ENCODE measurements at regions not wholly inside any gene's neighbourhood (a gene's known extent, or its start where the extent isn't known, plus 50 kb on each side); places are given as distances from the start of the nearest gene placed in this dataset.

GRCh38 chr5:66507106-66507505 lies 89.1 kb upstream of the MAST4 start:
- Histone ChIP-seq H3K27ac (no peak overlapping the region), H3K27me3 (no peaks in the 10 kb centered on the region), H3K36me3 (no peaks in the 10 kb centered on the region), H3K4me1 (ENCODE audit: insufficient read depth) (no peaks in the 10 kb centered on the region), H3K9me3 (no peaks in the 10 kb centered on the region), H3K4me3 (no peak overlapping the region)
- no peak for DNase-seq
- TF ChIP-seq POLR2A (IDR thresholded peaks at IDR 0.05) (no peak), CTCF (IDR thresholded peaks at IDR 0.05) (no peak), EP300 (IDR thresholded peaks at IDR 0.05) (no peak)
- 88 to 95% (median 94%) methylated on average over 2 of the region's 2 CpGs for WGBS, 3 donors
- intact Hi-C loops (cut with DNase I) = no loop called here

- WGBS, 3 donors = 93 to 98% (median 94%) methylated on average over 4 of the region's 4 CpGs
- intact Hi-C loops (cut with DNase I) = no loop called here
- no peak for DNase-seq
- H3K4me3 ChIP-seq = no peak overlapping the region
- no peaks in the 10 kb centered on the region for H3K27me3 ChIP-seq
- TF ChIP-seq CTCF (IDR thresholded peaks at IDR 0.05) (no peak), POLR2A (IDR thresholded peaks at IDR 0.05) (no peak), EP300 (IDR thresholded peaks at IDR 0.05) (no peak)
- no peak overlapping the region for H3K27ac ChIP-seq
- H3K36me3 ChIP-seq = no peaks in the 10 kb centered on the region
- no peaks in the 10 kb centered on the region for H3K4me1 ChIP-seq (ENCODE audit: insufficient read depth)
- H3K9me3 ChIP-seq = no peaks in the 10 kb centered on the region
Observed at GRCh38 chr5:66511491-66511890, 84.7 kb upstream of the MAST4 start.

GRCh38 chr5:66513130-66513529 lies 83.1 kb upstream of the MAST4 start:
- H3K36me3 ChIP-seq = no peaks in the 10 kb centered on the region
- no peaks in the 10 kb centered on the region for H3K4me1 ChIP-seq (ENCODE audit: insufficient read depth)
- TF ChIP-seq EP300 (IDR thresholded peaks at IDR 0.05) (no peak), CTCF (IDR thresholded peaks at IDR 0.05) (no peak), POLR2A (IDR thresholded peaks at IDR 0.05) (no peak)
- 80 to 92% (median 90%) methylated on average over 3 of the region's 3 CpGs for WGBS, 3 donors
- no peak overlapping the region for H3K4me3 ChIP-seq
- intact Hi-C loops (cut with DNase I) = no loop called here
- H3K27me3 ChIP-seq = no peaks in the 10 kb centered on the region
- no peaks in the 10 kb centered on the region for H3K9me3 ChIP-seq
- H3K27ac ChIP-seq = no peak overlapping the region
- no peak for DNase-seq

- Histone ChIP-seq H3K27ac (no peak overlapping the region), H3K36me3 (no peaks in the 10 kb centered on the region), H3K4me1 (ENCODE audit: insufficient read depth) (no peaks in the 10 kb centered on the region), H3K27me3 (no peaks in the 10 kb centered on the region), H3K9me3 (no peaks in the 10 kb centered on the region), H3K4me3 (no peak overlapping the region)
- no peak for DNase-seq
- WGBS, 3 donors = 83 to 88% (median 86%) methylated on average over 5 of the region's 5 CpGs
- no peak for TF ChIP-seq CTCF (IDR thresholded peaks at IDR 0.05)
- intact Hi-C loops (cut with DNase I) = no loop called here
Observed at GRCh38 chr5:66515209-66515608, 81.0 kb upstream of the MAST4 start.

GRCh38 chr5:66516550-66516949 lies 79.6 kb upstream of the MAST4 start:
- TF ChIP-seq CTCF (IDR thresholded peaks at IDR 0.05) = no peak
- TF ChIP-seq EP300 (IDR thresholded peaks at IDR 0.05) = no peak
- WGBS, 3 donors = 85 to 96% (median 95%) methylated on average over 1 of the region's 1 CpG
- H3K4me3 ChIP-seq = no peak overlapping the region

More at GRCh38 chr5:66516550-66516949, 79.6 kb upstream of the MAST4 start:
- H3K27me3 ChIP-seq = no peaks in the 10 kb centered on the region
- H3K9me3 ChIP-seq = no peaks in the 10 kb centered on the region
- intact Hi-C loops (cut with DNase I) = no loop called here
- H3K27ac ChIP-seq = no peak overlapping the region
- no peaks in the 10 kb centered on the region for H3K4me1 ChIP-seq (ENCODE audit: insufficient read depth)
- no peak for DNase-seq
- no peaks in the 10 kb centered on the region for H3K36me3 ChIP-seq

All from ovary (tissue), 7 donors.